ENCODE measurements at regions not wholly inside any gene's neighbourhood (a gene's known extent, or its start where the extent isn't known, plus 50 kb on each side); places are given as distances from the start of the nearest gene placed in this dataset.
"Not testable (repeated sequence)": the region's sequence is repeated elsewhere in the genome, so short reads cannot be mapped to it uniquely, and the experiment has no call there.

DNA sequence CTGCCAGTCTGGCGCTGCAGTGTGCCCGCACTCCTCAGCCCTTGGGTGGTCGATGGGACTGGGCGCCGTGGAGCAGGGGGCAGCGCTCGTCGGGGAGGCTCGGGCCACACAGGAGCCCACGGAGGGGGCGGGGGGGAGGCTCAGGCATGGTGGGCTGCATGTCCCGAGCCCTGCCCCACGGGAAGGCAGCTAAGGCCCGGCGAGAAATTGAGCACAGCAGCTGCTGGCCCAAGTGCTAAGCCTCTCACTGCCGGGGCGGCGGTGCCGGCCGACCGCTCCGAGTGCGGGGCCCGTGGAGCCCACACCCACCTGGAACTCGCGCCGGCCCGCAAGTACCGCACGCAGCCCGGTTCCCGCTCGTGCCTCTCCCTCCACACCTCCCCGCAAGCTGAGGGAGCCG lies 63.6 kb upstream of the CD28 start:
- H2AK5ac ChIP-seq (ENCODE audit: low read depth, low read length); H3K4me1 ChIP-seq (replicated peaks in 1 of 4; ENCODE audit: control insufficient read depth in 3 of 4, insufficient read depth in 4 of 4, low read length in 3 of 4); H3K23ac ChIP-seq (ENCODE audit: insufficient read length); H2BK12ac ChIP-seq (ENCODE audit: low read depth, low read length); H3K9ac ChIP-seq (replicated peaks in 1 of 4; ENCODE audit: extremely low read depth in 1 of 4, low read depth in 3 of 4, low read length in 3 of 4); H3K4ac ChIP-seq (replicated peaks; ENCODE audit: insufficient read length, low read depth, low read length); H4K20me1 ChIP-seq (replicated peaks in 1 of 2; ENCODE audit: control insufficient read depth in 1 of 2, insufficient read depth in 2 of 2, low read length in 2 of 2); H3K9me3 ChIP-seq (ENCODE audit: insufficient read depth in 2 of 2, low read depth in 1 of 2, low read length in 1 of 2); POLR2A ChIA-PET (ENCODE audit: partially characterized antibody); H3K14ac ChIP-seq (ENCODE audit: insufficient read length); H4K91ac ChIP-seq (replicated peaks; ENCODE audit: insufficient read length, low read length); H3K79me2 ChIP-seq (ENCODE audit: control insufficient read depth in 1 of 2, insufficient read depth in 2 of 2, low read length in 2 of 2); H4K8ac ChIP-seq (ENCODE audit: extremely low read depth, insufficient read depth, low read length); H4K5ac ChIP-seq (ENCODE audit: insufficient read length, low read depth, low read length); H3K27me3 ChIP-seq (replicated peaks in 1 of 4; ENCODE audit: control insufficient read depth in 3 of 4, extremely low read depth in 1 of 4, insufficient read depth in 3 of 4, low read length in 3 of 4); H3K79me1 ChIP-seq (ENCODE audit: low read depth, low read length); H2AFZ ChIP-seq (ENCODE audit: low read length); FAIRE-seq; DNase-seq (ENCODE audit: low read depth in 1 of 2, low spot score in 2 of 2); H3K4me3 ChIP-seq (ENCODE audit: extremely low read depth in 1 of 4, insufficient read depth in 2 of 4, low read depth in 3 of 4, low read length in 4 of 4); H2BK5ac ChIP-seq (ENCODE audit: low read depth, low read length); H3K18ac ChIP-seq (ENCODE audit: extremely low read depth, low read length); H3K23me2 ChIP-seq (ENCODE audit: low read depth, low read length); H3K27ac ChIP-seq (ENCODE audit: low read depth, low read length); H2BK15ac ChIP-seq (ENCODE audit: low read length); H3K36me3 ChIP-seq (ENCODE audit: control insufficient read depth in 2 of 4, insufficient read depth in 4 of 4, low read length in 3 of 4); H2BK120ac ChIP-seq (replicated peaks; ENCODE audit: low read depth, low read length); H3K4me2 ChIP-seq (ENCODE audit: insufficient read depth in 1 of 2, low read depth in 2 of 2, low read length in 2 of 2); H2BK20ac ChIP-seq (ENCODE audit: low read length); H3K56ac ChIP-seq (replicated peaks; ENCODE audit: insufficient read length, low read depth, low read length): not testable (repeated sequence)
- CTCF ChIA-PET (ENCODE audit: partially characterized antibody): interaction anchor here (1.1 to 2.2 kb wide), 3 partner anchors 8 to 150 kb away, joined by 3 to 4 read pairs (median 4); no protein-coding TSS in a partner anchor
- 98% methylated on average over 16 of the region's 35 CpGs; no CpG with 5 or more reads in 1 of the 2 experiments for WGBS, 2 experiments (ENCODE audit: extremely low coverage in 1 of 2, insufficient coverage in 1 of 2, insufficient read length in 1 of 2, insufficient replicate concordance in 2 of 2, low coverage in 1 of 2, low lambda C conversion rate in 2 of 2, missing lambda C conversion rate in 1 of 2)
